Activated CD4-positive, alpha-beta memory T cell treated with anti-CD3 and anti-CD28 coated beads for 36 hours (primary cell): ENCODE measurements at regions not wholly inside any gene's neighbourhood (a gene's known extent, or its start where the extent isn't known, plus 50 kb on each side); places are given as distances from the start of the nearest gene placed in this dataset.

Experiments
- CTCF ChIA-PET: fragments of 350-600 bp; sonication (Branson Sonifier 250); formaldehyde crosslinking; loops from one replicate; lab custom pipeline; 2021; ENCODE audit warnings: antibody characterized with exemption, inconsistent platforms; lab: Charles Lee
- POLR2A ChIA-PET: fragments of 350-600 bp; sonication (Branson Sonifier 250); formaldehyde crosslinking; loops from one replicate; lab custom pipeline; 2021; ENCODE audit warnings: antibody characterized with exemption; lab: Charles Lee
- DNase-seq: peaks from one replicate; pipeline ENCODE4 v3.0.0-alpha.2; 2020
- H3K27ac Mint-ChIP-seq: one replicate; pipeline ENCODE4 v1.8.0; 2021; ENCODE audit warnings: mixed read lengths
- H3K27me3 Mint-ChIP-seq: one replicate; pipeline ENCODE4 v1.8.0; 2021; ENCODE audit warnings: mixed read lengths
- H3K36me3 Mint-ChIP-seq: one replicate; pipeline ENCODE4 v1.8.0; 2021; ENCODE audit warnings: mixed read lengths
- H3K4me1 Mint-ChIP-seq: one replicate; pipeline ENCODE4 v1.8.0; 2021; ENCODE audit warnings: low read depth, mixed read lengths
- H3K4me3 Mint-ChIP-seq: one replicate; pipeline ENCODE4 v1.8.0; 2021; ENCODE audit warnings: mild to moderate bottlenecking, mixed read lengths
- H3K9me3 Mint-ChIP-seq: one replicate; pipeline ENCODE4 v1.8.0; 2021; ENCODE audit warnings: mixed read lengths
- intact Hi-C: fragments of 100-400 bp; cut with micrococcal nuclease; formaldehyde crosslinking; loops from one replicate; pipeline ENCODE4 v1.15.1; 2023

GRCh38 chr1:98472878-98473277, 188.6 kb upstream of the SNX7 start:
- no peak for DNase-seq
- POLR2A ChIA-PET, result no interaction called here

GRCh38 chr1:98471633-98472032, 189.9 kb upstream of the SNX7 start:
- Mint-ChIP-seq H3K27me3 (no peaks in the 10 kb centered on the region), H3K27ac (no peak overlapping the region), H3K9me3 (no peaks in the 10 kb centered on the region), H3K36me3 (no peaks in the 10 kb centered on the region), H3K4me3 (no peak overlapping the region), H3K4me1 (no peaks in the 10 kb centered on the region)
- ChIA-PET POLR2A (no interaction called here), CTCF (no interaction called here)
- intact Hi-C loops, result no loop called here
- no peak for DNase-seq

More at GRCh38 chr1:98472878-98473277, 188.6 kb upstream of the SNX7 start:
- H3K36me3 Mint-ChIP-seq, result no peaks in the 10 kb centered on the region
- CTCF ChIA-PET, result no interaction called here
- peaks cover 2% of the 10 kb centered on the region for H3K27me3 Mint-ChIP-seq
- H3K4me1 Mint-ChIP-seq, result no peaks in the 10 kb centered on the region
- intact Hi-C loops, result no loop called here
- H3K9me3 Mint-ChIP-seq, result no peaks in the 10 kb centered on the region
- H3K4me3 Mint-ChIP-seq, result no peak overlapping the region
- no peak overlapping the region for H3K27ac Mint-ChIP-seq

- intact Hi-C loops, result loop anchor here (5.0 kb wide), 2 partner anchors 416 to 1501 kb away; no protein-coding TSS in a partner anchor
- H3K27ac Mint-ChIP-seq, result no peak overlapping the region
- POLR2A ChIA-PET, result no interaction called here
Observed at GRCh38 chr1:98468111-98468717, 193.3 kb upstream of the SNX7 start.

GRCh38 chr1:98467586-98467985, 193.9 kb upstream of the SNX7 start:
- POLR2A ChIA-PET, result no interaction called here
- H3K27me3 Mint-ChIP-seq, result no peaks in the 10 kb centered on the region

More at GRCh38 chr1:98468111-98468717, 193.3 kb upstream of the SNX7 start:
- H3K36me3 Mint-ChIP-seq, result no peaks in the 10 kb centered on the region
- no peak overlapping the region for H3K4me3 Mint-ChIP-seq
- H3K4me1 Mint-ChIP-seq, result no peaks in the 10 kb centered on the region
- DNase-seq, result no peak
- H3K27me3 Mint-ChIP-seq, result no peaks in the 10 kb centered on the region
- H3K9me3 Mint-ChIP-seq, result no peaks in the 10 kb centered on the region
- CTCF ChIA-PET, result interaction anchor here (0.5 to 1.5 kb wide), 6 partner anchors 29 to 1761 kb away, joined by 3 to 6 read pairs (median 3); no protein-coding TSS in a partner anchor

GRCh38 chr1:98467122-98467521, 194.4 kb upstream of the SNX7 start:
- Mint-ChIP-seq H3K27me3 (no peaks in the 10 kb centered on the region), H3K9me3 (no peaks in the 10 kb centered on the region), H3K4me1 (no peaks in the 10 kb centered on the region), H3K36me3 (no peaks in the 10 kb centered on the region), H3K27ac (no peak overlapping the region), H3K4me3 (no peak overlapping the region)
- intact Hi-C loops, result loop anchor here (5.0 kb wide), 2 partner anchors 415 to 1500 kb away; no protein-coding TSS in a partner anchor
- no peak for DNase-seq
- ChIA-PET POLR2A (no interaction called here), CTCF (no interaction called here)

More at GRCh38 chr1:98467586-98467985, 193.9 kb upstream of the SNX7 start:
- Mint-ChIP-seq H3K27ac (no peak overlapping the region), H3K4me1 (no peaks in the 10 kb centered on the region), H3K36me3 (no peaks in the 10 kb centered on the region), H3K4me3 (no peak overlapping the region), H3K9me3 (no peaks in the 10 kb centered on the region)
- DNase-seq, result no peak
- intact Hi-C loops, result loop anchor here (5.0 kb wide), 2 partner anchors 415 to 1500 kb away; no protein-coding TSS in a partner anchor
- CTCF ChIA-PET, result interaction anchor here (1.0 to 1.5 kb wide), 3 partner anchors 29 to 414 kb away, joined by 3 to 6 read pairs (median 3); no protein-coding TSS in a partner anchor

- ChIA-PET CTCF (no interaction called here), POLR2A (no interaction called here)
- no peaks in the 10 kb centered on the region for H3K4me1 Mint-ChIP-seq
- intact Hi-C loops, result no loop called here
- no peaks in the 10 kb centered on the region for H3K36me3 Mint-ChIP-seq
- H3K9me3 Mint-ChIP-seq, result no peaks in the 10 kb centered on the region
- H3K27me3 Mint-ChIP-seq, result no peaks in the 10 kb centered on the region
- no peak for DNase-seq
- H3K4me3 Mint-ChIP-seq, result no peak overlapping the region
- H3K27ac Mint-ChIP-seq, result no peak overlapping the region
Observed at GRCh38 chr1:98461873-98462385, 199.6 kb upstream of the SNX7 start.

- H3K9me3 Mint-ChIP-seq, result no peaks in the 10 kb centered on the region
- no peaks in the 10 kb centered on the region for H3K27me3 Mint-ChIP-seq
- H3K27ac Mint-ChIP-seq, result no peak overlapping the region
- no peak for DNase-seq
- intact Hi-C loops, result no loop called here
- no peak overlapping the region for H3K4me3 Mint-ChIP-seq
- POLR2A ChIA-PET, result no interaction called here
- no peaks in the 10 kb centered on the region for H3K4me1 Mint-ChIP-seq
- CTCF ChIA-PET, result no interaction called here
- H3K36me3 Mint-ChIP-seq, result no peaks in the 10 kb centered on the region
Observed at GRCh38 chr1:98460136-98460535, 201.4 kb upstream of the SNX7 start.

- H3K27me3 Mint-ChIP-seq, result peaks cover 2% of the 10 kb centered on the region
- H3K4me1 Mint-ChIP-seq, result no peaks in the 10 kb centered on the region
- H3K27ac Mint-ChIP-seq, result no peak overlapping the region
- no peak for DNase-seq
- CTCF ChIA-PET, result no interaction called here
- intact Hi-C loops, result no loop called here
- H3K36me3 Mint-ChIP-seq, result no peaks in the 10 kb centered on the region
- POLR2A ChIA-PET, result no interaction called here
- no peak overlapping the region for H3K4me3 Mint-ChIP-seq
- H3K9me3 Mint-ChIP-seq, result no peaks in the 10 kb centered on the region
Observed at GRCh38 chr1:98459486-98459870, 202.0 kb upstream of the SNX7 start.

- Mint-ChIP-seq H3K4me3 (no peak overlapping the region), H3K36me3 (no peaks in the 10 kb centered on the region), H3K27ac (no peak overlapping the region), H3K27me3 (peaks cover 2% of the 10 kb centered on the region), H3K4me1 (no peaks in the 10 kb centered on the region), H3K9me3 (no peaks in the 10 kb centered on the region)
- no peak for DNase-seq
- CTCF ChIA-PET, result no interaction called here
- POLR2A ChIA-PET, result no interaction called here
- intact Hi-C loops, result no loop called here
Observed at GRCh38 chr1:98458511-98459485, 202.7 kb upstream of the SNX7 start.

GRCh38 chr1:98457248-98457647, 204.3 kb upstream of the SNX7 start:
- CTCF ChIA-PET, result no interaction called here

GRCh38 chr1:98454666-98455065, 206.9 kb upstream of the SNX7 start:
- ChIA-PET CTCF (no interaction called here), POLR2A (no interaction called here)
- Mint-ChIP-seq H3K27me3 (peaks cover 2% of the 10 kb centered on the region), H3K9me3 (no peaks in the 10 kb centered on the region), H3K4me3 (no peak overlapping the region), H3K27ac (no peak overlapping the region), H3K36me3 (no peaks in the 10 kb centered on the region), H3K4me1 (no peaks in the 10 kb centered on the region)
- intact Hi-C loops, result no loop called here
- DNase-seq, result no peak

More at GRCh38 chr1:98457248-98457647, 204.3 kb upstream of the SNX7 start:
- Mint-ChIP-seq H3K27ac (no peak overlapping the region), H3K9me3 (no peaks in the 10 kb centered on the region), H3K27me3 (peaks cover 2% of the 10 kb centered on the region), H3K36me3 (no peaks in the 10 kb centered on the region), H3K4me3 (no peak overlapping the region), H3K4me1 (no peaks in the 10 kb centered on the region)
- POLR2A ChIA-PET, result no interaction called here
- DNase-seq, result no peak
- intact Hi-C loops, result no loop called here

- no peak for DNase-seq
- intact Hi-C loops, result no loop called here
- H3K9me3 Mint-ChIP-seq, result no peaks in the 10 kb centered on the region
- H3K4me1 Mint-ChIP-seq, result no peaks in the 10 kb centered on the region
- peaks cover 2% of the 10 kb centered on the region for H3K27me3 Mint-ChIP-seq
- POLR2A ChIA-PET, result no interaction called here
- no peak overlapping the region for H3K4me3 Mint-ChIP-seq
- no peaks in the 10 kb centered on the region for H3K36me3 Mint-ChIP-seq
- no peak overlapping the region for H3K27ac Mint-ChIP-seq
- CTCF ChIA-PET, result no interaction called here
Observed at GRCh38 chr1:98453066-98453465, 208.5 kb upstream of the SNX7 start.
